ENCODE measurements at regions not wholly inside any gene's neighbourhood (a gene's known extent, or its start where the extent isn't known, plus 50 kb on each side); places are given as distances from the start of the nearest gene placed in this dataset.

DNA sequence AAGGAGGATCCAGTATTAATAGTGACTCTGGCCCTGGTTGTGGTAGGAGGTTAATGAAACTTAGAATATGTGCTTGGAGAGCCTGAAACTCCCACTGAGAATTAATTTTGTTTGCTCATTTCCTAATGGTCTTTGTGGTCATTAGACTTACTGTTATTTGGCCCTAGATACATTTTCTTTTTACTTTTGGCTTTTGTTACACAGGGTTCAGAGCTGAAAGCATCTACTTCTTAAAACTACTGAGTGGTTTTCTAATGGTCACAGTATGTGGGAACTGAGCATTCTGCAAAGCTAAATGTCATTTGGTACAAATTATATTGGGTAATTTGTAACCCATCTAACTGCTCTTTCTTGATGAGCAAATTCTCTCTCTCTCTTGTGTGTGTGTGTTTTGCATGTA lies 433.4 kb upstream of the IL12A start:
- Histone ChIP-seq H3K36me3 (ENCODE audit: control insufficient read depth, insufficient read depth, low read length) (no peaks in the 10 kb centered on the region), H3K27me3 (ENCODE audit: control insufficient read depth, insufficient read depth, low read length) (no peaks in the 10 kb centered on the region), H3K4me3 (ENCODE audit: low read depth, low read length) (no peak overlapping the region)
- TF ChIP-seq, protein P1, sequence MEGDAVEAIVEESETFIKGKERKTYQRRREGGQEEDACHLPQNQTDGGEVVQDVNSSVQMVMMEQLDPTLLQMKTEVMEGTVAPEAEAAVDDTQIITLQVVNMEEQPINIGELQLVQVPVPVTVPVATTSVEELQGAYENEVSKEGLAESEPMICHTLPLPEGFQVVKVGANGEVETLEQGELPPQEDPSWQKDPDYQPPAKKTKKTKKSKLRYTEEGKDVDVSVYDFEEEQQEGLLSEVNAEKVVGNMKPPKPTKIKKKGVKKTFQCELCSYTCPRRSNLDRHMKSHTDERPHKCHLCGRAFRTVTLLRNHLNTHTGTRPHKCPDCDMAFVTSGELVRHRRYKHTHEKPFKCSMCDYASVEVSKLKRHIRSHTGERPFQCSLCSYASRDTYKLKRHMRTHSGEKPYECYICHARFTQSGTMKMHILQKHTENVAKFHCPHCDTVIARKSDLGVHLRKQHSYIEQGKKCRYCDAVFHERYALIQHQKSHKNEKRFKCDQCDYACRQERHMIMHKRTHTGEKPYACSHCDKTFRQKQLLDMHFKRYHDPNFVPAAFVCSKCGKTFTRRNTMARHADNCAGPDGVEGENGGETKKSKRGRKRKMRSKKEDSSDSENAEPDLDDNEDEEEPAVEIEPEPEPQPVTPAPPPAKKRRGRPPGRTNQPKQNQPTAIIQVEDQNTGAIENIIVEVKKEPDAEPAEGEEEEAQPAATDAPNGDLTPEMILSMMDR (IDR thresholded peaks at IDR 0.05; ENCODE audit: insufficient read depth, low read length, severe bottlenecking): no peak
- DNase-seq (ENCODE audit: low read depth) (no peak), FAIRE-seq (no peak)

DNA sequence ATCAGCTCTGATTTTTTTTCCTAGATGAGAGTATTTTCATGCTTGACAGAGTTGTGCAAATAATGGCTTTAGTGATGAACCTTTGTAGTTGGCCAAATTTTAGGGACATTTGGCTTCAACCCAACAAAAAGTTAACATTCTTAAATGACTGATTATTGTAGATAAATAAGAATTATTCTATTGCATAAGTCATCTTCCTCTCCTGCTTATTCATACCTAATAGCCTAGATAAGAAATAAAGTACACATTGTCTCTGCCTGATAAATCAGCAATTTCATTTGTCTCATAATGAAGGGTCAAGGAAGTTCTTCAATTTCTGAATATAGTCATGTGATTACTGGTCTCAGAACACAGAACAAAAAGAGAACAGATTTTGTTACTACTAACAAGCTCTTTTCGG lies 428.9 kb upstream of the IL12A start:
- FAIRE-seq: no peak
- Histone ChIP-seq H3K4me3 (ENCODE audit: low read depth, low read length) (no peak overlapping the region), H3K27me3 (ENCODE audit: control insufficient read depth, insufficient read depth, low read length) (no peaks in the 10 kb centered on the region), H3K36me3 (ENCODE audit: control insufficient read depth, insufficient read depth, low read length) (no peaks in the 10 kb centered on the region)
- no peak for DNase-seq (ENCODE audit: low read depth)
- TF ChIP-seq, protein P1 (IDR thresholded peaks at IDR 0.05; ENCODE audit: insufficient read depth, low read length, severe bottlenecking): no peak

DNA sequence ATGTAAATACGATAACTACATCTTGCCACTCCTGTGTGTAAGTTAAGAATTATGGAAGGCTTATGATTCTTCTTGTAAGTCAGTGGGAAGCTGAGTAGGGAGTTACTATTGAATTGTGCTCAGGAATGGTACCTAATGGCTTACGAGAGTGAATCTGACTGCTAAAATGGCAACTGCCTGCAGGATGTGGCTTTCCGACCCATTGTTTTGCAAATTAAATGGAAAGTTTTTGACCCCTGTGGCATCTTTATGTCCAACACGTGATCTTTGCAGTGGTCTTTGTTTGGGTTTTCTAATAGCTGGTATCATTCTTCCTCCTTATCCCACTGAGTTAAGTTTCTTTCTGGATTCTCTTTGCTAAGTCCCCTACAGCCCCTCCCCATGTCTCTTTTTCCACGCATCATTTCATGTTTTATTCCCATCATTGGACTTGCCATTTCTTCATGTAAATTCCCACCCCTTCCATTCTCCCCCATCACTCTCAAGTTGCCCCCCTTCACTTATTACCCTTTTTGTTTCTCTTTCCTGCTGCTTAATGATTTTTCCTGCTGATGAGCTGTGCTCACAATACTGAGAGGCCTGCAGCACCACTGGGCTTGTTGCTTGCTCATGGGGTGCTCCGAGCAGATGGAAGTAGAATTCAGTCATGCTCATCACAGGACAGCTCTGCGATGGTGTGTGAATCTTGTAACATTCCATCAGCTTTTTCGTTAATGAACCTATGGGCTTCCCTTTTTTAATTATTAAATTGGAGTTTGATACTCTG lies 428.2 kb upstream of the IL12A start:
- DNase-seq (ENCODE audit: low read depth) (no peak), FAIRE-seq (no peak)
- TF ChIP-seq, protein P1 (IDR thresholded peaks at IDR 0.05; ENCODE audit: insufficient read depth, low read length, severe bottlenecking): no peak
- Histone ChIP-seq H3K36me3 (ENCODE audit: control insufficient read depth, insufficient read depth, low read length) (no peaks in the 10 kb centered on the region), H3K4me3 (ENCODE audit: low read depth, low read length) (no peak overlapping the region), H3K27me3 (ENCODE audit: control insufficient read depth, insufficient read depth, low read length) (no peaks in the 10 kb centered on the region)

DNA sequence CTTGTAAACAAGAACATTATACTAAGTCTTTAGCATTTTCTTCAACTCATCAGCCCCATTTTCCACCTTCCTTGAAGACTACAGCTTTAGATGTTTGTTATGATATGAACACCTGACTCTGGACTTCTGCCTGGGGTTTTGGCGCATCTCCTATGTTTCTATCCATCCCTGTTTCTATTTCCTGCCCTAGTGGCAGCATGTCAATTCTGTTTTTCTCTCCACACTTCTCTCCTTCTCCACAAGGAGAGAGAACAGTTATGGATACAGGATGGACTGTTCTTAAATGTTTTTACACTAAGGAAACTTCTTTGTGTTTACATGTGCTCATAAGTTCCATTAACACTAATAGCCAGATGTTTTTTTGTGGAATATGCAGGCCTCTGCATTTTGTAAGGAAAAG lies 423.3 kb upstream of the IL12A start:
- DNase-seq (ENCODE audit: low read depth): no peak
- Histone ChIP-seq H3K4me3 (ENCODE audit: low read depth, low read length) (no peak overlapping the region), H3K27me3 (ENCODE audit: control insufficient read depth, insufficient read depth, low read length) (no peaks in the 10 kb centered on the region), H3K36me3 (ENCODE audit: control insufficient read depth, insufficient read depth, low read length) (no peaks in the 10 kb centered on the region)
- FAIRE-seq: no peak
- TF ChIP-seq, protein P1 (IDR thresholded peaks at IDR 0.05; ENCODE audit: insufficient read depth, low read length, severe bottlenecking): no peak

DNA sequence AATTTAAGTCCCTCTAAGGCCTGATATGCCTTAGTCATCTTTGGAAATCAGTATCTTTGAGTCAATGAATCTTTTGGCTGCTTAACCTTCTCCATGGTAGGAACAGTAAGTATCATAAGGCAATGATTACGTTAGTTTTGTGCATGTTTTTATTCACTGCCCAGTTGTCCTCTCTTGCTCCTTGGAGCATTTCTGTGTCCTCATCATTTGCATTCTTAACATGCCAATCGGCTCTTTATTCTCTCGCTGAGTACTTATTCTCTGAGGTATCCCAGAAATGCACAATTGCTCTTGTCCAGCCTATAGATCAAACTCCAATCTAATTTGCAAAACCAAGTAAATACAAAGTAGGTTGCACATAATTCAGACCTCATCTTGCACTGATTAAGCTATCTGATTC lies 405.0 kb upstream of the IL12A start:
- TF ChIP-seq, protein P1 (IDR thresholded peaks at IDR 0.05; ENCODE audit: insufficient read depth, low read length, severe bottlenecking): no peak
- Histone ChIP-seq H3K36me3 (ENCODE audit: control insufficient read depth, insufficient read depth, low read length) (no peaks in the 10 kb centered on the region), H3K4me3 (ENCODE audit: low read depth, low read length) (no peak overlapping the region), H3K27me3 (ENCODE audit: control insufficient read depth, insufficient read depth, low read length) (peaks cover 2% of the 10 kb centered on the region)
- peak; percentile 28 for FAIRE-seq
- DNase-seq (ENCODE audit: low read depth): no peak

DNA sequence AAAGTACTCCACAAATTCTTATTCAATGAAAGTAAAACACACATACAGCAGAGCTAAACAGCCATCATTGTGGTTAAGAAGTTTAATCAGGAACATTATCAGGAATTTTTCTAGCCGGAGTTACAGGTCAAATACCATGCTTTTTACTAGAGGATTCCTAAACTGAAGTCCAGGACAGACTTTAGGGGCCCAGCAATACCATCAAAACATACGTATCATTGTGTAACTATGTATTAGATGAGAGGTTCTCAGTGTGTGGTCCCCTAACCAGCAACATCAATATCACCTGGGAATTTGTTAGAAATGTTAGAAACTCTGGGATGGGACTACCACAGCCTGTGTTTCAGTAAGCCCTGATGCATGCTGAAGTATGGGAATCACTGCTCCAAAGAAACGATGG lies 404.2 kb upstream of the IL12A start:
- no peaks in the 10 kb centered on the region for H3K36me3 ChIP-seq (ENCODE audit: control insufficient read depth, insufficient read depth, low read length)
- no peak for FAIRE-seq
- TF ChIP-seq, protein P1 (IDR thresholded peaks at IDR 0.05; ENCODE audit: insufficient read depth, low read length, severe bottlenecking): no peak
- no peak for DNase-seq (ENCODE audit: low read depth)
- H3K4me3 ChIP-seq (ENCODE audit: low read depth, low read length): no peak overlapping the region
- H3K27me3 ChIP-seq (ENCODE audit: control insufficient read depth, insufficient read depth, low read length): peaks cover 2% of the 10 kb centered on the region

Measured in bronchial epithelial cell (primary cell).